ENCODE measurements at regions not wholly inside any gene's neighbourhood (a gene's known extent, or its start where the extent isn't known, plus 50 kb on each side); places are given as distances from the start of the nearest gene placed in this dataset.

- DNase-seq: no peak
- intact Hi-C loops (cut with DNase I): no loop called here
These were observed 327.3 kb upstream of the PODXL start for GRCh38 chr7:131883769-131884168.

GRCh38 chr7:131883196-131883595 is 326.8 kb upstream of the PODXL start:
- intact Hi-C loops (cut with DNase I): no loop called here

DNA sequence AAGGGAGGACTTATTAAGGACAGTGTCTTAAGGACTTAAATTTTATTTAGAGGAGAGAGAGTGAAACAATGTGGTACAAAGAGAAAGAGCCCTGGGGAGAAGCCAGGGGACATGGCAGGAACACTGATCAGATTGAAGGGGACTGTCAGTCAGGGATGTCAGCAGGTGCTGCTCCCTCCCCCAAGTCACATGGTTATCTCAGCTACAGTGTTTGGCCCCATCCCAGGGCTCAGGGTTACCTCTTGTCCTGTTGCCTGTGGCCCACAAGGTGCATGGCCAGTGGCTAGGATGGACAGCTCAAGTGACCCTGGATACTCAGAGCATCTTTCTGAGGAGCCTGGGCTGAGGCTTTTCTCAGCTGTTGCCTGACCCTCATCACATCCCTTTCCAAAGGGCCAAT is 325.9 kb upstream of the PODXL start:
- intact Hi-C loops (cut with DNase I): no loop called here
- no peak for DNase-seq

More at GRCh38 chr7:131883196-131883595, 326.8 kb upstream of the PODXL start:
- no peak for DNase-seq

- no peak for DNase-seq
- intact Hi-C loops (cut with DNase I): no loop called here
These were observed 323.6 kb upstream of the PODXL start for GRCh38 chr7:131880078-131880477.

DNA sequence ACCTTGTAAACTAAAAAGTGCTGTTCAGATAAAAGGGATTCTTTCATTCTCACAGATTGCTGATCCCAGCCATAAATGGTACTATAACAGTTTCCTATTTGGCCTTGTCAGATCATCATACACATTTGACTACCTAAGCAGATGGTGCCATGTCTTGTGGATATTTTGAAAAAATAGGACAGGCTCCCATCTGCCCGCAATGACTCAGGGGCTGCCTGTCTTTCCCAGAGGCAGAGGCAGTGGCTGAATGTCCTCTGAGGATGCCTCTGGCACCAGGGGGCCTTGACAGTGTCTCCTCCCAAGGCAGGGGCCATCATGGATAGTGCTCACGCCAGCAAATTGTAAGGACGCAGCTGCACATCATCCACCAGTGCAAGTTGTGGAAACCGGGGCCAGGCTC is 323.0 kb upstream of the PODXL start:
- DNase-seq: no peak
- intact Hi-C loops (cut with DNase I): no loop called here

- no peak for DNase-seq
- intact Hi-C loops (cut with DNase I): no loop called here
These were observed 322.3 kb upstream of the PODXL start for GRCh38 chr7:131878777-131879176.

- intact Hi-C loops (cut with DNase I): no loop called here
- no peak for DNase-seq
These were observed 317.2 kb upstream of the PODXL start for GRCh38 chr7:131873581-131873980.

GRCh38 chr7:131869986-131870385 is 313.6 kb upstream of the PODXL start:
- intact Hi-C loops (cut with DNase I): no loop called here
- DNase-seq: no peak

GRCh38 chr7:131869169-131869844 is 312.9 kb upstream of the PODXL start:
- intact Hi-C loops (cut with DNase I): no loop called here
- no peak for DNase-seq

DNA sequence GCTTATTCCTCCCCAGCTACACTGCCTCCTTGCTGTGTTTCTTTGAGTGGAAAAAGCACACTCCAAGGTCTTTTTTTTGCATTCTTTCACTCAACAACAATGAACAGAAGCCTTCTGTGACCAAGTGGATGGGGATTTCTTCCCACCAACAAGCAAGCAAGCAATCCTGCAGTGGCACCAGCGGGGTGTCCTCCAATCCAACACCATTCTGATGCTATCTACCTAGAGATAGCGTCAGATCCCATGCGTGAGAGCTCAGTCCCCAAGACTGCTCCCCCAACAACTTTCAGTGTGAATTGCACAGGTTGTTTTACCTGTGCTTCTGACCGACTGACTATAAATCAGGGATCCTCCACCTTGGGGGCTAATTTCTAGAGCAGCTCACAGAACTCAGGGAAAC is 311.0 kb upstream of the PODXL start:
- intact Hi-C loops (cut with DNase I): no loop called here
- no peak for DNase-seq

DNA sequence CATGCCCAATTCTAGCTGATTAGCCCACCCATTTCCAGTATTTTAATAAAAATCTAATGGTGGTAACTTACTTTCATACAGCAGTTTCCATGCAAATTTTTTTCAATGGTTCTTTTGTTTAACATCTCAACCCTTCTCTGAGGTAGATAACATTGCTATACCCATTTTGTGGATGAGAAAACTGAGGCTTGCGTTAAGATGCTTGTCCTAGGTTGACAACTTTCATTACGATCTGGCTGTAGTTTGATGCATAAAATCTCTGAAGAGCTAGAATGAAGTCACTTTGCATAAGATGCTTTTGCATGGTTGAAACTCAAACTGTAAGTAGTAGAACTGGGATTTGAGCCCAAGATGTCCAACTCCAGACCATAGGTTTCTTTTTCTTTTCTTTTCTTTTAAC is 309.5 kb upstream of the PODXL start:
- intact Hi-C loops (cut with DNase I): no loop called here
- DNase-seq: no peak

GRCh38 chr7:131861620-131862346 is 305.4 kb upstream of the PODXL start:
- intact Hi-C loops (cut with DNase I): no loop called here
- no peak for DNase-seq

- intact Hi-C loops (cut with DNase I): no loop called here
- peak; percentile 36 to 87 (median 72) for DNase-seq
These were observed 302.9 kb upstream of the PODXL start for GRCh38 chr7:131859147-131859821.

DNA sequence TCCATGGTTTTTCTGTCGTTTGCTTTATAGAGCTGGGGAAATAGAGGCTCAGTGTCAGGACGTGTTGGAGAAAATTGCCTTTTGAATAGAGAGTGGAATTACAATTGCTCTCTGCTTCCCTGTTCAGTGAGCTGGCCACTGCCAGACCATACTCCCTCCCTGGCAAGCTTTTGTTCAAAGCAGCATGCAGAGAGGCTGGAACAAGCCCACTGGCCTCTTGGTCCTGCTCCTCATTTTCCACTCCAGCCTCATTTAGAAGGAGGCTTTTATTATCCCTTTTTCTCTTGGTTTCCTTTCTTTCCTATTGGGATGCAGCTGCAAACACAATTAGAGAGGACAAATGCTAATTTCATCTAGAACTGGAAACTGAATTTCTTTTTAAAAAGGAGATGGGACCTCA is 302.2 kb upstream of the PODXL start:
- intact Hi-C loops (cut with DNase I): no loop called here
- DNase-seq: peak in 1 of 42 donors; percentile 13

- intact Hi-C loops (cut with DNase I): no loop called here
These were observed 293.0 kb upstream of the PODXL start for GRCh38 chr7:131849472-131849871.

GRCh38 chr7:131848033-131848432 is 291.6 kb upstream of the PODXL start:
- DNase-seq: no peak
- intact Hi-C loops (cut with DNase I): no loop called here

More at GRCh38 chr7:131849472-131849871, 293.0 kb upstream of the PODXL start:
- DNase-seq: no peak

GRCh38 chr7:131845573-131846314 is 289.3 kb upstream of the PODXL start:
- no peak for DNase-seq
- intact Hi-C loops (cut with DNase I): no loop called here

GRCh38 chr7:131844369-131844768 is 287.9 kb upstream of the PODXL start:
- intact Hi-C loops (cut with DNase I): no loop called here
- peak in 1 of 42 donors; percentile 9 for DNase-seq

DNA sequence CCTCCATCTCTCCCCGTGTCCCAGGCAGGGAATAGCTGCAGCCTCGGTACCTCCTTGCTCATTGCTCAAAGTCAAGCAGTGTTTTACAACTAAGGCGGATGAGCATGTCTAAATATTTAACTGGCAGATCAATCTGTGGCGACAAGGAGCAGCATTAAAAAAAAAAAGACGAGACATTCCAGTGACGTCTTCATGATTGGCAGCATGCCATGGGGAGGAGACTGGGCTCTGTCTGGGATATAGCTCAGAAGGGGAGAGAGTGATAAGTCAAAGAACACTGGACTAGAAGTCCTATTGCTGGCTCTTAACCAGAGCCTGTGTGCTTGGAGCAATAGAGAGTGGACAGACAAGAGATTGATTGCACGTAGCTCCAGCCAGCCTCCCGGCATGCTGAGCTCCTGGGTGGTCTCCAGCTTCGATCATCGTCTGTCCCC is 287.5 kb upstream of the PODXL start:
- intact Hi-C loops (cut with DNase I): no loop called here
- no peak for DNase-seq
